GM10266 (cell line): ENCODE measurements at regions not wholly inside any gene's neighbourhood (a gene's known extent, or its start where the extent isn't known, plus 50 kb on each side); places are given as distances from the start of the nearest gene placed in this dataset.

Source experiments
- DNase-seq: peaks from one replicate; pipeline ENCODE4 v3.0.0; 2012; ENCODE audit errors: extremely low spot score
- TF ChIP-seq, protein P1 (sequence below): IDR thresholded peaks from 2 replicates; pipeline ENCODE4 v1.5.1; 2012; ENCODE audit warnings: mild to moderate bottlenecking, low read depth; ENCODE audit not compliant: control insufficient read depth, insufficient read depth; ENCODE audit errors: missing control alignments

DNA sequence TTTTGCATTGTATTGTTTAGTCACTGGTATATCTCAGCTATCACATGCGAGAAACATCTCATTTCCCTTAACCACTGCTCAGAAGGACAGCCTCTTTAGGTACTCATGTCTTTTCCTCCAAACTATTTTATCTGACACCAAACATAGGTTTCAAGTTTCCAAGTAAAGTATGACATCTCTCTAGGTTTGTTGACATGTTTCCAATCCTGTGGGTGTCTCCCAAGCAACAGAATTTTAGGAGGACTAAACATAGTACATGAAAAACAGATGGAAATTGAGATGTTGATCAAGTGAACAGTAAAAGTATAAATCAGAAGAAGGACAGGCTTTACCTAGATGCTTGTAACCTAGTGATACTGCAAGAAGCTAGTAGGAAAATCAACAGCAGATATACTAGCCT, 371.4 kb downstream of the DTHD1 start:
- no peak for DNase-seq
- TF ChIP-seq, protein P1, sequence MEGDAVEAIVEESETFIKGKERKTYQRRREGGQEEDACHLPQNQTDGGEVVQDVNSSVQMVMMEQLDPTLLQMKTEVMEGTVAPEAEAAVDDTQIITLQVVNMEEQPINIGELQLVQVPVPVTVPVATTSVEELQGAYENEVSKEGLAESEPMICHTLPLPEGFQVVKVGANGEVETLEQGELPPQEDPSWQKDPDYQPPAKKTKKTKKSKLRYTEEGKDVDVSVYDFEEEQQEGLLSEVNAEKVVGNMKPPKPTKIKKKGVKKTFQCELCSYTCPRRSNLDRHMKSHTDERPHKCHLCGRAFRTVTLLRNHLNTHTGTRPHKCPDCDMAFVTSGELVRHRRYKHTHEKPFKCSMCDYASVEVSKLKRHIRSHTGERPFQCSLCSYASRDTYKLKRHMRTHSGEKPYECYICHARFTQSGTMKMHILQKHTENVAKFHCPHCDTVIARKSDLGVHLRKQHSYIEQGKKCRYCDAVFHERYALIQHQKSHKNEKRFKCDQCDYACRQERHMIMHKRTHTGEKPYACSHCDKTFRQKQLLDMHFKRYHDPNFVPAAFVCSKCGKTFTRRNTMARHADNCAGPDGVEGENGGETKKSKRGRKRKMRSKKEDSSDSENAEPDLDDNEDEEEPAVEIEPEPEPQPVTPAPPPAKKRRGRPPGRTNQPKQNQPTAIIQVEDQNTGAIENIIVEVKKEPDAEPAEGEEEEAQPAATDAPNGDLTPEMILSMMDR = no peak

DNA sequence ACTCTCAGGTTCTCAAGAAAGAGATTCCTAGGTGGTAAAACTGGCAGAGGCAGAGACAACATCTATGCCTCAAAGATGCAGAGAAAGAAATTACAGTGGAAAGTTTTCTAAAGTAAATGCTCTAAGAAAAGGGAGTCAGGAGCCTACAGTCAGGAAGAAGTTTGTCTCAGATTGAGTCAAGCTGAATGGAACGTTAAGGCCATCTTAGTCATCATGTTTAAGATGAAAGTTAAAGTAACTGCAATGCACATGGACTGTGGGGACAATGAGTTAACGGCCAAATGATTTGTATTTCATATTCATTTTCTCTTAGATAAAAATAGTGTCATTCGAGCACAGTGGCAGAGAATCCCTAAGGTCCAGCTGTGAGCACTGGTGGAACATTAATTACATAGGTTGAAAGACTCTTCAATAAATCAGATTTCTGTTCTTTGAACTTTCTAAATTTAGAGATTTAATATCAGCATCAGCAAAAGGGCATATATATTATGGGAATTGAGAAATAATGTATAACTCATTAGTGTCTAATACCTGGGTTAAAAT, 384.6 kb downstream of the DTHD1 start:
- TF ChIP-seq, protein P1 = no peak
- no peak for DNase-seq

DNA sequence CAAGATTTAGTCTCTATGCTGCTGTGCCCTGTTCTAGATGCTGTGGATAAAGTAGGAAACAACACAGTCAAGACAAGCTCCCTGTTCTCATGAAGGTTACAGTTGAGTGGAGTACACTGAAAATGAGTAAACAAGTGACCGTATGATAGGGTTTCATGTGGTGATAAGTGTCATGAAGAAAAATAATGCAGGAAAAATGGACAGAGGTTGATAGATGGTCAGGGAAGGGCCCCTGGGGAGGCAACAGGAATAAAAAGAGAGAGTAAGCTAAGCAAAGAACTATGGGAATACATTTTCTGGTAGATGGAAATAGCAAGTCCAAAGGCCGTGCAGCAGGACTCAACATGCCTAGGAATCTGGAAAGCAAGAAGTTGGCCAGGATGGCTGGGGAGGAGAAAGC, 394.0 kb downstream of the DTHD1 start:
- TF ChIP-seq, protein P1 = no peak
- DNase-seq = no peak

DNA sequence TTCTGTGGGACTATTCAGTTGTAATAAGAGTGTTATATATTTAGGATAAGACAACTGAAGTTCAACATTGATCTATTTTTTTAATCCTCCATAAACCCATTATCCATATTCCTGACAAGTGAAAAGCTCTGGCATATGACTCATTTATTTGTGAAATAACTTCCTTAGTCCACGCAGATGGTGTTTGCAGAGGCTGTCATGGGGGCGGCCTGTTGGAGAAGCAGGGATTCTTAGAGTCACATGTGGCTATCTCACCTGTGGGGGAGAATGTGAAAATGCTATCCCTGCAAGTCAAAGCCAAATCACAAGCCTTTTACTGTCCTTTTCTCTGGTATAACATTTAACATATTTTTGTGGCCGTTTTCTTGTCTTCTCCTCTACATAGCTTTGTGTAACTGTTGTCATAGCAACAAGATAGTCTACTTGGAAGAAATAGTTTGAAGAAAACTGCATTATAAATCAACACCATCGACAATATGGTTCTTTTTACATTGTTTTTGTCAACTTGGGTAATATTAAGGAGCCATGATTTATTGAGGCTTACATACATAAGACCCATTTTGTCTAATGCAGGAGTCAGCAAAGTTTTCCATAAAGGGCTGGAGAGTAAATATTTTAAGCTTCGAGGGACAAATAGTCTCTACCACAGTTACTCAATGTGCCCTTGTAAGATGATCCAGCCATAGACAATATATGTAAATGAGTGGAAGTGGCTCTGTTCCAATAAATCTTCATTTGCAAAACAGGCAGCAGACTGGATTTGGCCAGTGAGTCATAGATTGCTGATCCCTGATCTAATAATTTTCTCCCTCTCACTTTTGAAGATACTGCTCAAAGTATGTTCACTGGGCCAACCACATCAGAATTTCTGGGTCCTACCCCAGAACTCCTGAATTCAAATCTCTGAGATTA, 395.0 kb downstream of the DTHD1 start:
- TF ChIP-seq, protein P1 = no peak
- no peak for DNase-seq

DNA sequence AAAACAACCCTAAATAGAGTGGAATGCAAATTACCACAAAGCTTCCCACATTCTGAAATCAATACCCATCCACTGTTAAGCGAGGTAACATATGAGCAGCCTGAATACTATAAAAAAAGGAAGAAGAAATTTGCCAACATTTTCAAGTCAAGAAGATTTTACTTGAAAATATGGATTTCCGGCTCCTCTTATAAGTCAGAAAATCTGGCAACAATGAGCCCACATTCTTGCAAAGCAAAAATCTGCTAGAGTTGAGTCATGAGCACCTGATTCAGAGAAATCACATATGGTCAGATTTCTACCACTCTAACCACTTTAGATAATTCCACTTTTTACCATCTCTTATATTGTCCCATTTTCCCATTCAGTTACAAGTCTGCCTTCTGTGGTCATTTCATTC, 395.7 kb downstream of the DTHD1 start:
- DNase-seq = no peak
- TF ChIP-seq, protein P1 = no peak

DNA sequence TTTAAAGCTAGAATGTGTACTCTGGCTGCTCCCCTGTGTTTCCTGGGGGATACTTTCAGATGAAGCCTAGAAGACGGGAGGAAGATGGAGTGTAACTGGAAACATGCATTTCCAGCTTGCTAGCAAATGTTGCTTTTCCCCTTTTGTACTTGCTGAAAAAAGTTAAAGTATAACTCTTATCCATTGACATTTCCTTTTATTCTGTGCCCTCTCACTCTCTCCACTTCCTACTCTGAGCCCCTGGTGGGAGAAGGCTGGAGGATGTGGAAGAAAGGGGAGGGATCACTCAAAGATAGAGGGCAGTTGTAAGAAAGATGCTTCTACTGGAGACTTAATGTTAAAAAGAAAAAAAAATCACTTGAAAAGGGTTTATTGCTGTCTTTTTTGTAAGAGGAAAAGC, 396.5 kb downstream of the DTHD1 start:
- TF ChIP-seq, protein P1 = no peak
- DNase-seq = no peak

DNA sequence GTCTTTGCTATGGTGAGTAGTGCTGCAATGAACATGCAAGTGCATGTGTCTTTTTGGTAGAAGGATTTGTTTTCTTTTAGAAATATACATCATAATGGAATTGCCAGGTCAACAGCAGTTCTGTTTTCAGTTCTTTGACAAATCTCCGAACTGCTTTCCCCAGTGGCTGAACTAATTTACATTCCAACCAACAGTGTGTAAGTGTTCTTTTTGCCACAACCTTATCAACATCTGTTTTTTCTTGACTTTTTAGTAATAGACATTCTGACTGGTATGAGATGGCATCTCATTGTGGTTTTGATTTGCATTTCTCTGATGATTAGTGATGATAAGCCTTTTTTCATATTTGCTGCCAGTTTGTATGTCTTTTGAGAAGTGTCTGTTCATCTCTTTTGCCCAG, 406.3 kb downstream of the DTHD1 start:
- DNase-seq = no peak
- TF ChIP-seq, protein P1 = no peak
